NCI-H524 (cell line): ENCODE measurements at regions not wholly inside any gene's neighbourhood (a gene's known extent, or its start where the extent isn't known, plus 50 kb on each side); places are given as distances from the start of the nearest gene placed in this dataset.
A peak's percentile ranks its signal among the peaks of the same experiment; 100 is the strongest.

ENCODE experiments used
- DNase-seq, 2 experiments: peaks; one replicate each; lab custom pipeline; 2025; lab: John Stamatoyannopoulos, UW

DNA sequence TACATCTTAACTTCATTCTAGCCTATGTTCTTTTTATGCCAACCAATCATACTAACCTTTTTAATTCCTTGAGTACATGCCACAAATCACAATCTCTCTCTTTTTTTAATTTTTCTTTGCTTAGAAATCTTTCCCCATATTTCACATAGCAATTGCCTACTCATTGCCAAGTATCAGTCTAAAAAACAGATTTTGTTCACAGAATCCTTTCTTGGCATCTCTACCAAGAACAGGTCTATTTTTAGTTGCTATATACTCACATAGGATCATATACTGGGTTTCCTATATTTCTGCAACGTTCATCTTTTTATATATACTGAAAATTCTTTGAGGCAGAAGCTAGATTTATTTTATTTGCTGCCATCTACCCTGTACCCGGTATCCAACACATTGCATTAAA is 292.1 kb downstream of the GASK1B start:
- no peak for DNase-seq

- DNase-seq: no peak
These were observed 318.0 kb downstream of the GASK1B start for GRCh38 chr4:157854819-157855218.

DNA sequence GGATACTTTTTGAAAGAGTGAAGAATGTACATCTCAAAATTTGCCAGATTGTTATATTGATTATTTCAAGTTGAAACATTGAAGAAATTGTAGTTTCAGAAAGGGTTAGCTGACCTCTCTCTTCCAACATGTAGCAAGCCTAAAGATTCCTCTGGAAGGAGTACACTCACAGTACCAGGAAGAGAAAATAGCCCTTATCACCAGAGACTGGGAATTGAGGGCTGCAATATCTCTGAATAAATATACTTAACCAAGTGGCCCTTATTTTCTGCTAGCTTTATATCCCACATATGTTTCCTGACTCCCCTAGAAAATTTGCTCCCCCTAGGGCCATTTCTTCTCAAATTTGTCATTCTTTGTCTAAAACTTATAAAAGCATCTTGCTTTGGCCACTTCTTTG is 332.2 kb downstream of the GASK1B start:
- DNase-seq: no peak

DNA sequence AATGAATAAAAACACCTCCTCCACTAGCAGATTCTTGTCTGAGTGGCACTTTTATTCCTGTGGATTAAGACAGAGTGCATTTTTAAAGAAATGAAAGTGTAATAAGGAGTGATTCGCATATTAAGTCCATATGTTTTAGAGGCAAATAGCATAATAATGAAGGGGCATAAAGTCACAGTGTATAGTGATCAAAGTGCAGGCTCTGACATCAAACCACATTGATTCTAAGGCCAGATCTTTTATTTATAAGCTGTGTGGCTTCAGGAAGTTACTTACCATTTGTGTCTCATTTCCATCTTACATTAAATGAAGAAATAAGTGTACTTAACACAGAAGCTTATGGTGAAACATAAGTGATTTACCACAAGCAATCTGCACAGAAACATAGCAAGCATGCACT is 332.8 kb downstream of the GASK1B start:
- no peak for DNase-seq

DNA sequence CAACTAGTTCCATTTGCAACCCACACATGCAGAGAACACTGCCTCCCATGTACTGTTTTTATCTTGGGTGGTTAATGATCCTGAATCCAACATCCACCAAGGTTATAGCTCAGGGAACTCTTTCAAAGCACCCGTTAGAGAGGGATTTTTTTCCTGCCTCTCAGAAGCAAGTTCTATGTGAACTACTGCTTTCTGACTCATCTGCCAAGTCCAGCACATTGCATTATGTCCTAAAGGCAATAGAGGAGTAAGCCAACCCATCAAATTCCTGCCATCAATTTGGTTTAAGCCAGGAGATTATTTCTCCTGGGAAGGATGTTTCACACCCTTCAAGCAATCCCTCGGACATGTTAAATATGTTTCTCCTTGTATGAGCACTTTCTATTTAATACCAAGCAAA is 334.5 kb downstream of the GASK1B start:
- DNase-seq: no peak

DNA sequence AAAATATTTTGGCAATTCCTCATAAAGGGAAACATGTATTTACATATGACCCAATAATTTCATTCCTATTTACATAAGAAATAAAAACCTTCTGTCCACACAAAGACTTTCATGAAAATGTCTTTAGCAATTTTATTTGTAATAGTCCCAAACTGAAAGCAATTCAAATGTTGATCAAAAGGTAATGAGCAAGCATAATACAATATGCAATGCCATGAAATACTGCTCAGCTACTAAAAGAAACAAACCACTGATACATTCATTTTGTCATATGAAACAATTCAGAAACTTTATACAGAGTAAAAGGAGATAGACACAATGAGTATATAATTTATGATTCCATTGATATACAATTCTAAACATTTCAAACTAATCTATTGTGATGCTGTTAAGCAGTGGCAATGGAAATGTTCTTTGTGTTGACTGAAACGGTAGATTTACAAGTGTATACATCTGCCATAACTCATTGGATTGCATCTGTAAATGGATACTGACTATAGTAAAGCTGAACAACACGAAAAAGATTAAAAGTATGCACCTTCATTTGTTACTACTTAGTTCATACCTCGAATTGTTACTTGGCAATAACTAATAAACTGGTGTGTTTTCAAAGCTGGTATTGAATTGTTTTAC is 335.6 kb downstream of the GASK1B start:
- DNase-seq: no peak

DNA sequence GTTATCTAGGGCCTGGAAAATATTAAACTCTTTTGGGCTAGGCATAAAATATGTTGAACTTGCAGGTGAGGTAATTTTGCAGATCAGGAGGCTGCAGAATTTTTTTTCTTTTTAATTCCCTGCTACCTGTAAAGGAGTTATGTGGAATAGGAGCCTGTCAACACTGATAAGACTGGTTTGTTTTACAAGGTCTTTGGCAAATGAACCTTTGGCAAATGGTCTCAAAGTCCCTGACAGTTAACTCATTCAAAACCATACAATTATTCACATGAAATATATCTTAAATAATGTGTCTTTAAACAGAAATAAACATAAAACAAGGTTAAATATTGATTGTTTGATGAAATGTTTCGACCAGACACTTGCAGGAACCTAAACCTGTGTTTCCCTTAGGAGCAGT is 340.2 kb downstream of the GASK1B start:
- DNase-seq: no peak

- no peak for DNase-seq
These were observed 348.8 kb downstream of the GASK1B start for GRCh38 chr4:157824021-157824420.

GRCh38 chr4:157821814-157822213 is 351.0 kb downstream of the GASK1B start:
- DNase-seq: no peak

- no peak for DNase-seq
These were observed 352.9 kb downstream of the GASK1B start for GRCh38 chr4:157819693-157820464.

GRCh38 chr4:157818946-157819692 is 353.7 kb downstream of the GASK1B start:
- no peak for DNase-seq

DNA sequence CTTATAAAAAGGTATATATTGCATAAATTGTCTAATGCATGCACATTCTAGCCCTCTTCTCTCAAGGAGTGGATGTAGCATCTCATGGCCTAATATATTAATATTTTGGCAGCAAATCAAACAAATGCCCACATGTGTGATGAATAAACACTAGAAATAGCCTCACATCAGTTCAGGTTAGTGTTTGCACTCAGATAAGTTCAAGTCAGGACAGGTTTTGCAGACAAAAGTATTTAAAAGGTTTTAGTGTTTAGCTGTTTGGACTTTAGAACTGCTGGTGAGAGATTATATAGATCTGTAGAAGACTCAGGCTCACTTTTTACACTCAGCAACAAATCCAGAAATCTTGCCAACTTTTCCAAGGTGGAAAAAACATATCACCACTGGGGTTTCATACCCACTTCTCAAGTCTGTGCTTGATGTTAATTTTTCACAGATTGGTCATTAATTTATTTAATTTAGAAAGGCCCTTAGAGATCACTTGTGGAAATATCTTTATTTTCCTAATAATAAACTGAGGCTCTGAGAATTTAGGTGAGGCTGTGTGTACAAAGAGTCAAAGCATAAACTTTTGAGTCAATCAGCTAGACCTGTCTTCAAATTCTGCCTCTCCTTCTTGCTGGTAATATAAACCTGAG is 362.6 kb downstream of the GASK1B start:
- no peak for DNase-seq

DNA sequence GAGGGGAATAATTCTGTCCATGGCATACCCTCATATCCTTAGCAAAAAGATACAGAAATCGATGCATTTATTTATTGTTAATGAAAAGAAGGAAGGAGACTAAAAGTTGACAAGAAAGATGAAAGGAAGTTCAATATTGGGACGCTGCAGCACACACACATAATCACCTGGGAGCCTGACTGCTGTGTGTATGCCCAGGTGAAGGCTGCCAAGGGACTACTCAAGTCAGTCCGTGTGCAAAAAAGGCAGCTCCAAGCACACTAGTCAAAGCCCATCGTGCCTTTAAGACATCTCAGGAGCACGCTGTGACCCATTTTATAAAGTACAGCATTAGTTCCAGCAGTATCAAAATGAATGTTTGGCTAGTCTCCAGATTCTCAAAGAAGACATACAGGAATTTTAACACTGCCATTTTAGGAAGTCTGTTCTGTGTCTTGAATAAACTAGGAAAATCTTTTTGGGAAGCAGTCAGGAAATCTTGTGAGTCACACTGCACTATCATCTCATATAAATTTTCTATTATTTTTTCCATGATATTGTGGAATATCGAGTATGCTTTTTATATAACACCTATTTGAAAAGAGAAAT is 363.9 kb downstream of the GASK1B start:
- DNase-seq: no peak

GRCh38 chr4:157806184-157806583 is 366.6 kb downstream of the GASK1B start:
- no peak for DNase-seq

DNA sequence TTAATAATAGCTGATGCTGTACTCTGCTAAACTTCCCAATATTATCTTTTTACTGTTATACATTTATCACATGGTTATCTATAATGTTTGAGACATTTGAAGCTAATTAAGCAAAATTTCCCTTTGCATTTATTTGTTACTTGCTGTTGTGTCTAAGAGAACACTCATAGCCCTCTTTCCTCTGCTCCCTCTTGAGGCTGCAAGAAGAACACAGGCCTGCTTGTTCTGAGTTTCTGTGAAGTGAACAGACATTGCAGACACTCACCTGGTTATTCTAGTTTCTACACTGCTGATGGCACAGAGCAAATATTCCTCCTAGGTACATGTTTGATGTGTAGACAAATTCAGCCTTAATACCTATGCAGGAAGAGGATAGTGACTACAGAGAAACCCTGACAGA is 367.8 kb downstream of the GASK1B start:
- peak in 1 of 2 experiments; percentile 2 for DNase-seq

GRCh38 chr4:157803845-157804521 is 368.8 kb downstream of the GASK1B start:
- peak in 1 of 2 experiments; percentile 2 for DNase-seq

DNA sequence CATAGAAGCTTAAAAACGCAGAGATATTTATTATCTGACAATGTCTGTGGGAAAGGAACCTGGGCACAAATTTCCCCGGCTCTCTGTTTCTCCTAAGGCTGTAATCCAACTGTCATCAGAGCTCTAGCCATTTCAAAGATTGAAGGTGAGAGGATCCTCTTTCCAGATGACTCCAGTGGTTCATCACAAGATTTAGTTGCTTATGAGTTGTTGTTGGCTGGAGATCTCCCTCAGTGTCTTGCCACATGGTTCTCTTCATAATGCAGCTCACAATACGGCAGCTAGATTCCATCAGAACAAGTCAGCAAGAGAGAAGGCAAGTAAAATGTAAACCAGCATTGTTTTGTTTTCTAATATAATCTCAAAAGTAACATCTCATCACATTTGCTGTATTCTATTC is 369.4 kb downstream of the GASK1B start:
- no peak for DNase-seq

GRCh38 chr4:157795495-157795894 is 377.3 kb downstream of the GASK1B start:
- DNase-seq: no peak

- DNase-seq: no peak
These were observed 380.1 kb downstream of the GASK1B start for GRCh38 chr4:157792716-157793115.

- no peak for DNase-seq
These were observed 381.6 kb downstream of the GASK1B start for GRCh38 chr4:157791236-157791635.

DNA sequence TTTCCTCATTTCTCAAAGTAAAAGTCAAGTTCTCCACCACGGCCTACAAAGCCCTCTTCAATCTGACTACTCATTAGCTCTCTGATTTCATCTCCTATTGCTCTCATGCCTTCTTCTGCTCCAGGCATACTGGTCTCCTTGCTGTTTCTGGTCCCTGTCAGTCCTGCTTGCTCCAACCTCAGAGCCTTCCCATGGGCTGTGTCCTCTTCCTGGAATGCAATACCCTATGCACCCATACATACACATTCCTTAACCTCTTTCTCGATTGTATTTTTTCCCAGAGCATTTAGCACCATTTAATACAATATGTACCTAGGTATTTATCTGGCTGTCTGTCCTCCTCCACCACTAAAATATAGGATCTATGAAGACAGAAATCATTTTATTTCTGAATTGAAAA is 385.2 kb downstream of the GASK1B start:
- no peak for DNase-seq

GRCh38 chr4:157781361-157781760 is 391.5 kb downstream of the GASK1B start:
- DNase-seq: no peak
